A673 (cell line): ENCODE measurements at regions not wholly inside any gene's neighbourhood (a gene's known extent, or its start where the extent isn't known, plus 50 kb on each side); places are given as distances from the start of the nearest gene placed in this dataset.
"Not testable (repeated sequence)": the region's sequence is repeated elsewhere in the genome, so short reads cannot be mapped to it uniquely, and the experiment has no call there.

Source experiments
- EZH2 ChIP-seq: fragments of 200-600 bp; sonication (generic); IDR thresholded peaks from 2 replicates; pipeline ENCODE4 v1.6.1; 2017; ENCODE audit warnings: borderline replicate concordance, low read depth, mild to moderate bottlenecking, mixed read lengths, antibody characterized with exemption, low read length; ENCODE audit not compliant: poor library complexity, severe bottlenecking
- TF ChIP-seq, protein P1 (sequence below): fragments of 300-800, 200-600 bp; sonication (generic); conservative IDR thresholded peaks from 2 replicates; pipeline ENCODE4 v1.5.1; 2017; ENCODE audit warnings: low read depth, mild to moderate bottlenecking, antibody characterized with exemption, low read length, moderate library complexity, mixed read lengths

GRCh38 chr6:134804311-134804710 lies 145.6 kb downstream of the ALDH8A1 start:
- TF ChIP-seq, protein P1, sequence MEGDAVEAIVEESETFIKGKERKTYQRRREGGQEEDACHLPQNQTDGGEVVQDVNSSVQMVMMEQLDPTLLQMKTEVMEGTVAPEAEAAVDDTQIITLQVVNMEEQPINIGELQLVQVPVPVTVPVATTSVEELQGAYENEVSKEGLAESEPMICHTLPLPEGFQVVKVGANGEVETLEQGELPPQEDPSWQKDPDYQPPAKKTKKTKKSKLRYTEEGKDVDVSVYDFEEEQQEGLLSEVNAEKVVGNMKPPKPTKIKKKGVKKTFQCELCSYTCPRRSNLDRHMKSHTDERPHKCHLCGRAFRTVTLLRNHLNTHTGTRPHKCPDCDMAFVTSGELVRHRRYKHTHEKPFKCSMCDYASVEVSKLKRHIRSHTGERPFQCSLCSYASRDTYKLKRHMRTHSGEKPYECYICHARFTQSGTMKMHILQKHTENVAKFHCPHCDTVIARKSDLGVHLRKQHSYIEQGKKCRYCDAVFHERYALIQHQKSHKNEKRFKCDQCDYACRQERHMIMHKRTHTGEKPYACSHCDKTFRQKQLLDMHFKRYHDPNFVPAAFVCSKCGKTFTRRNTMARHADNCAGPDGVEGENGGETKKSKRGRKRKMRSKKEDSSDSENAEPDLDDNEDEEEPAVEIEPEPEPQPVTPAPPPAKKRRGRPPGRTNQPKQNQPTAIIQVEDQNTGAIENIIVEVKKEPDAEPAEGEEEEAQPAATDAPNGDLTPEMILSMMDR, result not testable (repeated sequence)
- TF ChIP-seq EZH2, result not testable (repeated sequence)
